Central memory CD4-positive, alpha-beta T cell (primary cell): ENCODE measurements at regions not wholly inside any gene's neighbourhood (a gene's known extent, or its start where the extent isn't known, plus 50 kb on each side); places are given as distances from the start of the nearest gene placed in this dataset.

ENCODE experiments used
- DNase-seq: peaks from one replicate; pipeline ENCODE4 v3.0.0; 2022

- no peak for DNase-seq
Observed at GRCh38 chr18:47458483-47458882, 207.0 kb upstream of the SKOR2 start.

DNA sequence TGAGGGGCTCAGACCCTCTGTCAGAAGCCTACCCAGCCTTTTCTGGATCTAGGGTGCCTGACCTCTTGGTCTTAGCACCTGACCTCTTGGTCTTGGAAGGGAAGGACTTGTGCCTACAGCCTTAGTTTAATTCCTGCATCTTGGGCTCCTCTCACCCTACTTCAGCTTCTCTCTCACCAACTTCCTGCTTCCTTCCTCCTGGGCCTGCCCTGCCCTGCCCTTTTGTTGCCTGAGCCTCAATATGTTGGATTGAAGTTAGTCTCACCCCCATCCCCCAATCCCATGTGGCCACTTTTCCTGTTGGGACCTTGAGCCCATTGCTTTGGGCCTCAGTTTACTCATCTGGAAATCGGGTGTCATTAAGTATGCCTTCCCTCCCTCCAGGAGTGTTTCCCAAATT, 206.2 kb upstream of the SKOR2 start:
- no peak for DNase-seq

- no peak for DNase-seq
Observed at GRCh38 chr18:47453038-47453437, 201.6 kb upstream of the SKOR2 start.

- DNase-seq, result no peak
Observed at GRCh38 chr18:47448956-47449355, 197.5 kb upstream of the SKOR2 start.

GRCh38 chr18:47441914-47442313, 190.5 kb upstream of the SKOR2 start:
- DNase-seq, result no peak

GRCh38 chr18:47438001-47438400, 186.5 kb upstream of the SKOR2 start:
- DNase-seq, result no peak

- no peak for DNase-seq
Observed at GRCh38 chr18:47436871-47437270, 185.4 kb upstream of the SKOR2 start.

- DNase-seq, result no peak
Observed at GRCh38 chr18:47434214-47434746, 182.8 kb upstream of the SKOR2 start.

- DNase-seq, result no peak
Observed at GRCh38 chr18:47427923-47428637, 176.6 kb upstream of the SKOR2 start.

DNA sequence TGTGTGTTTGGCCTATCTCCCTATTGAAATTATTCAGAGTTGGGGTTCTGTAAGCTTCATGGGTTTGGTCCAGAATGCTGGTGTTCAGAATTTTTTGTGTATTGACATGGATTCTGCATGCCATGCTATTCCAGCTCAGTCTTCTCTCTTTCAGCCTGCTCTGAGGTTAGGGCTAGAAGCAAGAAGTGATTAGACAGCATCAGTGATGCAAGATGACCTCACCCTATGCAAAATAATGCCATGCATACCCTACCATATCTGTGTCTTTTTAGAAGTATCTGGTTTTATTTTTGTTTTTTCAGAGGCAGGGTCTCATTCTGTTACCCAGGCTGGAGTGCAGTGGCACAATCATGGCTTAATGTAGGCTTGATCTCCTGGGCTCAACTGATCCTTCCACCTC, 175.6 kb upstream of the SKOR2 start:
- DNase-seq, result no peak

- no peak for DNase-seq
Observed at GRCh38 chr18:47425365-47425764, 173.9 kb upstream of the SKOR2 start.

- DNase-seq, result no peak
Observed at GRCh38 chr18:47422524-47422923, 171.1 kb upstream of the SKOR2 start.

DNA sequence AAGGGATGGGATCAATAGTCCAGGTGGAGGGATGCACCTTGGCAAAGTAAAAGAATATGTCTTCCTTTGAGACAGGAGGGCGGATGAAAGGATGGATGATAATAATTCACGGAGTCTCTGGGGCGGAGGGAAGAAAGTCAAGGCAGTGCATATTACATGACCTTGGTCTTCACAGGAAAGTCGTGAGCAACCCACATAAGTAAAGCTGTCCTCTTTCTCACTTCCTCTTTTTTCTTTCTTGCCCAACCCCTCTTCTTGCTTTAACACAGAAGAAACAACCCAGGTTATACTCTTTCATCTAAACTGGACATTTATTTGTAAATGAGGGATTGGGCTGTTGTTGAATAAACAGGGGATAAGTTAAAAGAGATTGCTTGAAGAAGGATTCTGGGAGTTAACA, 168.7 kb upstream of the SKOR2 start:
- no peak for DNase-seq

GRCh38 chr18:47418746-47419145, 167.3 kb upstream of the SKOR2 start:
- DNase-seq, result no peak

DNA sequence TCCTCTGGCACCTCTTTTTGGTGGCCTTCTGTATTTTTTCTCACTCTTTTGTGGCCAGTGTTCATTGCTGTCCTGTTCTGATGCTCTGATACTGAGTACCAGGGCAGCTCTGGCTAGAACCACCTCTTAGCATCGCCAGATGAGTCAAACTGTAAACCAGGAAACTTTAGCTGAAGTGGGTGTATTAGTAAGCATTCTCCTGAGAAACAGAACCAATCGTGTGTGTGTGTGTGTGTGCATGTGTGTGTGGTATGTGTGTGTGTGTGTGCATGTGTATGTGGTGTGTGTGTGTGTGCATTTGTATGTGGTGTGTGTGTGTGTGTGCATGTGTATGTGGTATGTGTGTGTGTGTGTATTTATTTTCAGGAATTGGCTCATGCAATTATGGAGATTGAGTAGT, 166.3 kb upstream of the SKOR2 start:
- DNase-seq, result no peak

DNA sequence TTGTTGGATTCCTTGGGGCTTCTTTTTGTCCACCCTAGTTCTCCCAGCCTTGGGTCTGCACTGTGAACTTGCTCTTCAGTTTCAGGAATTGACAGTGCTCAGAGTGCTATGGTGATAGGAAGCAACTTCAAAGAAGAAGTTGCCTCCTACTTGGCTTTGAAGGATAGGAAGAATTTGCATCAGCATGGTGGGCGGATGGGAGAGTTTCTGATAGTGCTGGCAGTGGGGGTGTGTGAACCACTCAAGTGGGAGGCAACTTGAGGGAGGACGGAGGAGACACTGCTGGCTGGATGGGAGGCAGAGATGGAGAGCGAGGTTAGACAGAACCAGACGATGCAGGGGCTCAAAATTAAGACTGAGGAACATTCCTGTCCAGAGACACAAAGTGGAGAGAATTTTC, 164.4 kb upstream of the SKOR2 start:
- DNase-seq, result no peak

DNA sequence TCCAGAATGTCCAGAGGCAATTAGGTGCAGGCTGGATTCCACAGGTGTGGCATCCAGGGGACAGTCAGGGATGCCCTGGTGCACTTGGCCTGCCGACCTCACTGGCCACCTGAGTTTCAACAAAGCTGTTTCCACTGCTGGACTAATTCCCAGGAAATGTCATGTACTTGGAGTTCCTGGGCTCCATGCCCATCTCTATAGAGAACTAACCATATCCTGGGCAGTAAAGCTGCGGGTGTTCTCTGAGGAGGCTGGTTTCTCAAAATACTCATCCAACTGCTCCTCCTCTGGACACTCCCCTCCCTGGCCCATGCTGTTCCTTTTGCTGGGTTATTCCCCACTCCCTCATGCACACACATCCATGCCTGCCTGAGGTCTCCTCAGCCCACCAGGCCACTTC, 161.9 kb upstream of the SKOR2 start:
- no peak for DNase-seq

GRCh38 chr18:47412924-47413323, 161.5 kb upstream of the SKOR2 start:
- DNase-seq, result no peak

GRCh38 chr18:47411159-47411558, 159.7 kb upstream of the SKOR2 start:
- DNase-seq, result no peak

- DNase-seq, result no peak
Observed at GRCh38 chr18:47410139-47410538, 158.7 kb upstream of the SKOR2 start.

DNA sequence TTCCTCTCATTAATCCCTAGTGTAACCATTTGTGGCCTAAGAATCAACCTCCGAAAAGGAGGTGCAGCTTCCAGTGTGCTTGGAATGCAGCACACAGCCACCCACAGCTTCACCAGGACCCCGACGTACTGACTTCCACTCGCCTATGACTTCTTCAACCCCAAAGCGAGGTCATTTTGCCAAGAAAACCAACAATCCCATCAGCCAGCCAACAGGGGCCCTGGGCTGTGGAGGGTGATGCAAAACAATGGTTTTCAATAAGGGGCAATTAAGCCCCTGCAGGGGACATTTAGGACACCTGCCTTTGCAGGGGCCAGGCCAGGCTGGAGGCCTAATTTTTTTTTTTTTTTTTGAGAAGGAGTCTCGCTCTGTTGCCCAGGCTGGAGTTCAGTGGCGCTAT, 158.1 kb upstream of the SKOR2 start:
- DNase-seq, result no peak

- DNase-seq, result no peak
Observed at GRCh38 chr18:47407736-47408135, 156.3 kb upstream of the SKOR2 start.

DNA sequence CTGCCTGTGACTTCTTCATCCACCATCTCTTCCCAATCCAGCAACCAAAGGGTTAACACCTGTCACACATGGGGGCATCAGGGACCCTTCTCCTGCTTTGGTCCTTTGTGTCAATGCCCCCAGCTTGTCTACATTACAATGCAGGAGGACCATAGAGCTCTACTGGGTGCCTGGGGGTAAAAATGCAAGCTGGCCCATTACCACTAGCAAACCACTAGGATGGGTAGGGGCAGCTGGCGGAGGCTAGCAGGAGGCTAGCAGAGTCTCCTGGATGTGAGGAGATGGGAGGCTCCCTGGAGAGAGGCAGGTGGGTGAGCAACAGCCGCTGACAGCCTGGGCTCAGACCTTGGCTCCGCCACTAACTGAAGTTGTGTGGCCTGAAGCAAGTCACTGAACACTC, 153.4 kb upstream of the SKOR2 start:
- no peak for DNase-seq

DNA sequence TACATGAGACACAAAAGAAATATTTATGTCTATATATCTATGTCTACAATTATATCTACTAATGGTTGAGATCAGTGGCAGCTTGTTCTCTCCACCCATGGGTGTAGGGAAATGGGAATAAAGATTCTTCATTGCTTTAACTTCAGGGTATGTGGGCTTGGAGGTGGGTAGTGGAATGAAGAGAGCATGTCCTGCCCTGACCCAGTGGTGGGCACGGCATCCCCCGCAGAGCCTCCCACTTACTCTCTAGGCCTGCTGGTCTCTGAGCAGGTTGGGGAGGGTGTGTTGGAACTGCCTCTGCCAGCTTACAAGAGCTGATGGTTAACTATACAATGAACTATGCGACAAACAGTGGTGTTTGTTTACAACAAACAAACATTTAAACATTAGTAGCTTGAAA, 152.5 kb upstream of the SKOR2 start:
- DNase-seq, result no peak

- no peak for DNase-seq
Observed at GRCh38 chr18:47403317-47403716, 151.9 kb upstream of the SKOR2 start.
